ENCODE measurements at regions not wholly inside any gene's neighbourhood (a gene's known extent, or its start where the extent isn't known, plus 50 kb on each side); places are given as distances from the start of the nearest gene placed in this dataset.
A peak's percentile ranks its signal among the peaks of the same experiment; 100 is the strongest.

- no peak for TF ChIP-seq CTCF (conservative IDR thresholded peaks at IDR 0.05; ENCODE audit: control insufficient read depth, insufficient read depth, low read depth, low read length)
- H3K4me3 ChIP-seq (ENCODE audit: control insufficient read depth, low read depth, low read length) = no peak overlapping the region
- no peak for DNase-seq (ENCODE audit: low read depth)
Measured at GRCh38 chr5:15447209-15447608, 52.8 kb upstream of the FBXL7 start.

GRCh38 chr5:15446552-15446951, 53.4 kb upstream of the FBXL7 start:
- TF ChIP-seq CTCF (conservative IDR thresholded peaks at IDR 0.05; ENCODE audit: control insufficient read depth, insufficient read depth, low read depth, low read length) = no peak
- DNase-seq (ENCODE audit: low read depth) = peak; percentile 5
- no peak overlapping the region for H3K4me3 ChIP-seq (ENCODE audit: control insufficient read depth, low read depth, low read length)

GRCh38 chr5:15442193-15442570, 57.8 kb upstream of the FBXL7 start:
- no peak overlapping the region for H3K4me3 ChIP-seq (ENCODE audit: control insufficient read depth, low read depth, low read length)
- DNase-seq (ENCODE audit: low read depth) = no peak
- no peak for TF ChIP-seq CTCF (conservative IDR thresholded peaks at IDR 0.05; ENCODE audit: control insufficient read depth, insufficient read depth, low read depth, low read length)

GRCh38 chr5:15441433-15442192, 58.4 kb upstream of the FBXL7 start:
- no peak overlapping the region for H3K4me3 ChIP-seq (ENCODE audit: control insufficient read depth, low read depth, low read length)
- TF ChIP-seq CTCF (conservative IDR thresholded peaks at IDR 0.05; ENCODE audit: control insufficient read depth, insufficient read depth, low read depth, low read length) = no peak
- DNase-seq (ENCODE audit: low read depth) = no peak

GRCh38 chr5:15440434-15440833, 59.5 kb upstream of the FBXL7 start:
- H3K4me3 ChIP-seq (ENCODE audit: control insufficient read depth, low read depth, low read length) = no peak overlapping the region
- no peak for TF ChIP-seq CTCF (conservative IDR thresholded peaks at IDR 0.05; ENCODE audit: control insufficient read depth, insufficient read depth, low read depth, low read length)
- DNase-seq (ENCODE audit: low read depth) = no peak

- no peak for DNase-seq (ENCODE audit: low read depth)
- no peak for TF ChIP-seq CTCF (conservative IDR thresholded peaks at IDR 0.05; ENCODE audit: control insufficient read depth, insufficient read depth, low read depth, low read length)
- no peak overlapping the region for H3K4me3 ChIP-seq (ENCODE audit: control insufficient read depth, low read depth, low read length)
Measured at GRCh38 chr5:15439801-15440200, 60.2 kb upstream of the FBXL7 start.

GRCh38 chr5:15433709-15434108, 66.3 kb upstream of the FBXL7 start:
- no peak for TF ChIP-seq CTCF (conservative IDR thresholded peaks at IDR 0.05; ENCODE audit: control insufficient read depth, insufficient read depth, low read depth, low read length)
- DNase-seq (ENCODE audit: low read depth) = no peak
- no peak overlapping the region for H3K4me3 ChIP-seq (ENCODE audit: control insufficient read depth, low read depth, low read length)

All from fibroblast of mammary gland (primary cell).